Prostate gland (tissue), 2 donors: ENCODE measurements at regions not wholly inside any gene's neighbourhood (a gene's known extent, or its start where the extent isn't known, plus 50 kb on each side); places are given as distances from the start of the nearest gene placed in this dataset.

Experiments used
- POLR2A ChIP-seq: fragments of 450-650 bp; IDR thresholded peaks from one replicate; pipeline ENCODE4 v1.6.1; 2016; ENCODE audit warnings: antibody characterized with exemption, mild to moderate bottlenecking
- POLR2AphosphoS5 ChIP-seq: sonication (generic); formaldehyde crosslinking; IDR thresholded peaks from one replicate; pipeline ENCODE4 v1.6.1; 2017; ENCODE audit warnings: antibody characterized with exemption
- TF ChIP-seq, protein P1 (sequence below), 4 experiments: fragments of 200-600 bp in 2 of 4; fragments of 450-650 bp in 2 of 4; sonication (generic) in 2 of 4; IDR thresholded peaks; 1 replicate in 3 of 4; 2 replicates in 1 of 4; pipeline ENCODE4 v1.5.1; 2016 to 2019; ENCODE audit warnings: antibody characterized with exemption in 4 of 4, mild to moderate bottlenecking in 2 of 4, moderate library complexity in 2 of 4

- TF ChIP-seq POLR2A, result no peak
- no peak for TF ChIP-seq POLR2AphosphoS5
- TF ChIP-seq, protein P1, sequence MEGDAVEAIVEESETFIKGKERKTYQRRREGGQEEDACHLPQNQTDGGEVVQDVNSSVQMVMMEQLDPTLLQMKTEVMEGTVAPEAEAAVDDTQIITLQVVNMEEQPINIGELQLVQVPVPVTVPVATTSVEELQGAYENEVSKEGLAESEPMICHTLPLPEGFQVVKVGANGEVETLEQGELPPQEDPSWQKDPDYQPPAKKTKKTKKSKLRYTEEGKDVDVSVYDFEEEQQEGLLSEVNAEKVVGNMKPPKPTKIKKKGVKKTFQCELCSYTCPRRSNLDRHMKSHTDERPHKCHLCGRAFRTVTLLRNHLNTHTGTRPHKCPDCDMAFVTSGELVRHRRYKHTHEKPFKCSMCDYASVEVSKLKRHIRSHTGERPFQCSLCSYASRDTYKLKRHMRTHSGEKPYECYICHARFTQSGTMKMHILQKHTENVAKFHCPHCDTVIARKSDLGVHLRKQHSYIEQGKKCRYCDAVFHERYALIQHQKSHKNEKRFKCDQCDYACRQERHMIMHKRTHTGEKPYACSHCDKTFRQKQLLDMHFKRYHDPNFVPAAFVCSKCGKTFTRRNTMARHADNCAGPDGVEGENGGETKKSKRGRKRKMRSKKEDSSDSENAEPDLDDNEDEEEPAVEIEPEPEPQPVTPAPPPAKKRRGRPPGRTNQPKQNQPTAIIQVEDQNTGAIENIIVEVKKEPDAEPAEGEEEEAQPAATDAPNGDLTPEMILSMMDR (IDR thresholded peaks at IDR 0.05), result no peak
Measured at GRCh38 chr11:92632495-92632894, 337.0 kb upstream of the MTNR1B start.
